Thoracic aorta (tissue), 2 donors: ENCODE measurements at regions not wholly inside any gene's neighbourhood (a gene's known extent, or its start where the extent isn't known, plus 50 kb on each side); places are given as distances from the start of the nearest gene placed in this dataset.

ENCODE experiments used
- ATAC-seq: fragments of 150-250 bp; one replicate; pipeline ENCODE4 v1.8.0; 2017; ENCODE audit warnings: low read depth; ENCODE audit not compliant: insufficient number of reproducible peaks, low FRiP score
- DNase-seq: peaks from one replicate; pipeline ENCODE4 v3.0.0-alpha.2; 2020; ENCODE audit warnings: low spot score
- H3K27ac ChIP-seq, 2 donors: fragments of 200-600 bp; sonication (generic); 1 replicate in 1 of 2; 2 replicates in 1 of 2; pipeline ENCODE4 v1.5.1; 2016; ENCODE audit warnings: mild to moderate bottlenecking in 2 of 2, moderate library complexity in 2 of 2
- H3K27me3 ChIP-seq: fragments of 200-600 bp; sonication (generic); replicated peaks from 2 replicates; pipeline ENCODE4 v1.6.0; 2016; ENCODE audit warnings: mild to moderate bottlenecking; ENCODE audit not compliant: insufficient read depth
- H3K36me3 ChIP-seq: fragments of 200-600 bp; sonication (generic); one replicate; pipeline ENCODE4 v1.5.1; 2016
- H3K4me1 ChIP-seq, 2 donors: fragments of 200-600 bp; sonication (generic); 1 replicate in 1 of 2; 2 replicates in 1 of 2; pipeline versions ENCODE4 v1.5.1 to v1.6.0; 2016; ENCODE audit warnings: low read depth in 2 of 2, mild to moderate bottlenecking in 1 of 2; ENCODE audit not compliant: control insufficient read depth in 1 of 2
- H3K4me3 ChIP-seq: fragments of 200-600 bp; sonication (generic); 2 replicates; pipeline ENCODE4 v1.5.1; 2016; ENCODE audit warnings: mild to moderate bottlenecking
- H3K9me3 ChIP-seq: fragments of 200-600 bp; sonication (generic); 2 replicates; pipeline ENCODE4 v1.5.1; 2016
- TF ChIP-seq, protein P1 (sequence below): fragments of 200-600 bp; sonication (generic); IDR thresholded peaks from one replicate; pipeline ENCODE4 v1.5.1; 2019; ENCODE audit warnings: antibody characterized with exemption

DNA sequence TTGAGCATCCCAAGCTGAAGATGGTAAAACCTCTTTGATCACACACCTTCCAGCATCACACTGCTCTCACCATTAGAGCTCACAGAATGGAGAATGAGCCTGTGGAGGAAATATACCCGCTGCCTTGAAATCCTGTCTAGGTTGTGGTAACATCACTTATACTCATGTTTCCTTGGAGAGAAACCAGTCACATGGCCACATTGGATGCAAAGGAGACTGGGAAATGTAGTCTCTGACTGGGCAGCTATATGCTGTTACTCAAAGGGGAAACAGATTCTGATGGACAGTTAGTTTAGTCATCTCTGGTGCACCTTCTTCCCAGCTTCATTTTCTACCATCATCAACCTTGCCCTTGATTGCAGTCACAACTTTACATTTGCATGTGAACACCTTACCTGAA, 286.3 kb downstream of the ANKRD50 start:
- H3K36me3 ChIP-seq, result no peaks in the 10 kb centered on the region
- no peak for ATAC-seq
- TF ChIP-seq, protein P1, sequence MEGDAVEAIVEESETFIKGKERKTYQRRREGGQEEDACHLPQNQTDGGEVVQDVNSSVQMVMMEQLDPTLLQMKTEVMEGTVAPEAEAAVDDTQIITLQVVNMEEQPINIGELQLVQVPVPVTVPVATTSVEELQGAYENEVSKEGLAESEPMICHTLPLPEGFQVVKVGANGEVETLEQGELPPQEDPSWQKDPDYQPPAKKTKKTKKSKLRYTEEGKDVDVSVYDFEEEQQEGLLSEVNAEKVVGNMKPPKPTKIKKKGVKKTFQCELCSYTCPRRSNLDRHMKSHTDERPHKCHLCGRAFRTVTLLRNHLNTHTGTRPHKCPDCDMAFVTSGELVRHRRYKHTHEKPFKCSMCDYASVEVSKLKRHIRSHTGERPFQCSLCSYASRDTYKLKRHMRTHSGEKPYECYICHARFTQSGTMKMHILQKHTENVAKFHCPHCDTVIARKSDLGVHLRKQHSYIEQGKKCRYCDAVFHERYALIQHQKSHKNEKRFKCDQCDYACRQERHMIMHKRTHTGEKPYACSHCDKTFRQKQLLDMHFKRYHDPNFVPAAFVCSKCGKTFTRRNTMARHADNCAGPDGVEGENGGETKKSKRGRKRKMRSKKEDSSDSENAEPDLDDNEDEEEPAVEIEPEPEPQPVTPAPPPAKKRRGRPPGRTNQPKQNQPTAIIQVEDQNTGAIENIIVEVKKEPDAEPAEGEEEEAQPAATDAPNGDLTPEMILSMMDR, result no peak
- H3K4me3 ChIP-seq, result no peak overlapping the region
- H3K9me3 ChIP-seq, result no peaks in the 10 kb centered on the region
- no peak for DNase-seq
- no peaks in the 10 kb centered on the region for H3K27me3 ChIP-seq
- no peaks in the 10 kb centered on the region for H3K4me1 ChIP-seq
- H3K27ac ChIP-seq, result no peak overlapping the region

DNA sequence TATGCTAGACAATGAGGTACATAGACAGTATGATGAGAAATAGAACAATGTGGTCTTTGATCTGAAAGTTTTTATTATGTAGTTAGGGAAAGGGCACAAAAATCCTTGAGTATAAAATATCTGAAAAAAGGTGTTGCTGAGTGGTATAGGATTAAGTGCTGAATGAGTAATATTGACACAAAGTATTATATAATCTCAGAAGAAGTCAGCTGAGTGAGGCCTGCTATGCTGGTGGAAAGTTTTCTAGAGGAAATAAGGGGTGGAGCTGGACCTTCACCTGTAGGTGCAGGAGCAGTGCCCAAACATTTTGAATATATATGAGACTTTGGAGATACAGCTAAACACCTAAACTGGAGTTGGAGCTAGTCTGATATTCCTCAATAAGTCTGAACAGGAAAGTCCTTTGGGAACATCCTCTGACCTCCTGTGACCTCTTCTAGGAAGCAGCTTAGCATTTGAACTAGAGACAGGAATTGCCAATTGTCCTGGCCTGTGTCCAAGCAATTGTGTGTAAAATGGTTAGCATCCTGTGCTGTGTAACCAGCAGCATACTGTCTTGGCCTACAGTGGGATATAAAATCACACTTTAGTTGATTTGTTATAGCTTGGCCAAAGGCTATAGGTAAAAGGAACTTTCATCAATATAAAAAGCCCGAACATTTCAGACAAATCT, 285.3 kb downstream of the ANKRD50 start:
- Histone ChIP-seq H3K27ac (no peak overlapping the region), H3K36me3 (no peaks in the 10 kb centered on the region), H3K4me1 (peaks cover 0 to 4% of the 10 kb centered on the region in 2 donors), H3K9me3 (no peaks in the 10 kb centered on the region), H3K4me3 (no peak overlapping the region), H3K27me3 (no peaks in the 10 kb centered on the region)
- ATAC-seq (no peak), DNase-seq (no peak)
- TF ChIP-seq, protein P1, result no peak

DNA sequence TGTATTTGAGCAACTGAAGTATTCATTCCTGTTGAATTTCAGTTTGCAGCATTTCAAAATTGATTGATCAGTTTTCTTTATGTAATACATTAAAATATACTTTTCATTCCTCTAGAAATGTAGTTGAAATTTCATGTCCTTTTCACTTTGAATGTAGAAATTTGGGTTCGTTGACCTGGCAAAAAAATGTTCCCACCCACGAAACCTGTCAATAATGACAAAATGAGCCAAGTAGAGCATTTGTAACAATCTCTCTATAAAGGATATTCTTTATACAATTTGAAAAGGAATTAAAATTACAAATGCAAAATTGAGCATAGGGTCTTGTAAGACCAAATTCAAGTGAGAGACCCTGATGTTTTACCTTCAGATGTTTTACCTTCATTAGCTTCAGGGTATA, 283.9 kb downstream of the ANKRD50 start:
- DNase-seq (no peak), ATAC-seq (no peak)
- Histone ChIP-seq H3K4me3 (no peak overlapping the region), H3K36me3 (no peaks in the 10 kb centered on the region), H3K4me1 (peaks cover 4 to 9% of the 10 kb centered on the region in 2 donors), H3K27me3 (no peaks in the 10 kb centered on the region), H3K27ac (no peak overlapping the region), H3K9me3 (no peaks in the 10 kb centered on the region)
- TF ChIP-seq, protein P1, result no peak

DNA sequence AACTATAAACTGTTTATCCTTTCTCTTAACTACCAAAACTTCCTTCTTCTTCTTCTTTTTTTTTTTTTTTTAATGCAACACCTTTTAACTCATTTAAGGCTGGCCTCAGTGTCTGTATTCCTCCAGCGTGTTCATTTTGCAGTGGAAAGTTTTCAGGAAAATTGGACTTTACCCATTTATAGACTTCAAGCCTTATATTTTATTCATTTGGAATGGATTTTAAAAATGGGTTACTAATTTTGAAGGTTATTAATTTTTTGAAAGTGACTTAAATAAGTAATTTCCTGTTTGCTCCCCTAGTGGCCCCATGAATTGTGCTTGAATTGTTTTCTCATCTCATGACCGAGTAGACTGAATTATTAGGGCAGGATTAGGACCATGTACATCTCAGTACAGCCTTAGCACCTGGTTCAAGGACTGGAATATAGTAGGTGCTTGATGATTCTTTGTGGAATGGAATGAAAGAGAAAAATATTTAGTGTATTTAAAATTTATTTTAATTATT, 282.7 kb downstream of the ANKRD50 start:
- Histone ChIP-seq H3K4me1 (peaks cover 4 to 9% of the 10 kb centered on the region in 2 donors), H3K36me3 (no peaks in the 10 kb centered on the region), H3K27me3 (no peaks in the 10 kb centered on the region), H3K4me3 (no peak overlapping the region), H3K27ac (no peak overlapping the region), H3K9me3 (no peaks in the 10 kb centered on the region)
- ATAC-seq (no peak), DNase-seq (no peak)
- TF ChIP-seq, protein P1, result no peak

DNA sequence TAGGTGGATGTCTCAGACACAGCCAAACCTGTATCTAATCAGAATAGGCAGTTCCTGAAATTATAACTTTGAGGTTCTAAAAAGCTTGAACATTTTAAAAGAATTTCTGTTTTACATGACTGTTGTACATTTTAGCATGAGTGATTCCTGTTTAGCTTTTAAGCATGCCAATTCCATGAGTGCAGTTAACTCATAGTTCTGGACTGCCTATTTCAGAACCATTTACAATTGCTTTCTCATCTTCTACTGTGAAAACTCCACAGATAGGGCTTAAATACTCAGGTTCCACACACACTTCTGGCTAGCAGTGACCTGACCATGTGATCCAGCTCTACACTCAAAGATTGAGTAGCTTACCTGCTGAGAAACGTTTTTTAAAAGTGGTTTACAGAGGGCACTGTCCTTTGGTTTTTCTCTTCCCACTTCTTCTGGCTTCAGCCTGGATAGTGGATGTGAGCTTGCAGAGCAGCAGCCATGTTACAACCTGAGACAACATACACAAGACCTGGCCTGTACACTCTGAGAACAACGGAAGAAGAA, 280.8 kb downstream of the ANKRD50 start:
- DNase-seq (no peak), ATAC-seq (no peak)
- Histone ChIP-seq H3K4me1 (peaks cover 4 to 9% of the 10 kb centered on the region in 2 donors), H3K9me3 (no peaks in the 10 kb centered on the region), H3K27me3 (no peaks in the 10 kb centered on the region), H3K27ac (no peak overlapping the region), H3K4me3 (no peak overlapping the region), H3K36me3 (no peaks in the 10 kb centered on the region)
- TF ChIP-seq, protein P1, result no peak
